Activated CD8-positive, alpha-beta memory T cell treated with anti-CD3 and anti-CD28 coated beads, Interleukin-2, amount 10 ng/mL, durations not matched to agents 7 days and 5 days (primary cell): ENCODE measurements at regions not wholly inside any gene's neighbourhood (a gene's known extent, or its start where the extent isn't known, plus 50 kb on each side); places are given as distances from the start of the nearest gene placed in this dataset.

Experiments
- ATAC-seq: fragments of 150-1000 bp; cut with Tn5 transposase; one replicate; pipeline ENCODE4 v1.10.0; 2021; ENCODE audit warnings: moderate library complexity
- CTCF ChIA-PET: fragments of 350-600 bp; sonication (Branson Sonifier 250); formaldehyde crosslinking; loops from one replicate; lab custom pipeline; 2021; ENCODE audit warnings: antibody characterized with exemption; lab: Charles Lee
- DNase-seq: peaks from one replicate; pipeline ENCODE4 v3.0.0-alpha.2; 2020
- H3K27ac Mint-ChIP-seq: one replicate; pipeline ENCODE4 v1.8.0; 2021; ENCODE audit warnings: mild to moderate bottlenecking, mixed read lengths
- H3K27me3 Mint-ChIP-seq: one replicate; pipeline ENCODE4 v1.8.0; 2021; ENCODE audit warnings: mixed read lengths
- H3K36me3 Mint-ChIP-seq: one replicate; pipeline ENCODE4 v1.8.0; 2021; ENCODE audit warnings: mild to moderate bottlenecking, mixed read lengths
- H3K4me1 Mint-ChIP-seq: one replicate; pipeline ENCODE4 v1.8.0; 2021; ENCODE audit warnings: mixed read lengths
- H3K4me3 Mint-ChIP-seq: one replicate; pipeline ENCODE4 v1.8.0; 2021; ENCODE audit warnings: mild to moderate bottlenecking, moderate library complexity, mixed read lengths
- H3K9me3 Mint-ChIP-seq: one replicate; pipeline ENCODE4 v1.8.0; 2022; ENCODE audit warnings: low read depth, mixed read lengths

- no peaks in the 10 kb centered on the region for H3K9me3 Mint-ChIP-seq
- no peaks in the 10 kb centered on the region for H3K36me3 Mint-ChIP-seq
- no peak overlapping the region for H3K27ac Mint-ChIP-seq
- DNase-seq (no peak), ATAC-seq (no peak)
- no peak overlapping the region for H3K4me3 Mint-ChIP-seq
- H3K4me1 Mint-ChIP-seq: no peaks in the 10 kb centered on the region
- peaks cover 10% of the 10 kb centered on the region for H3K27me3 Mint-ChIP-seq
- CTCF ChIA-PET: no interaction called here
Observed at GRCh38 chr21:15138490-15138889, 73.7 kb upstream of the NRIP1 start.

GRCh38 chr21:15139898-15140297, 75.1 kb upstream of the NRIP1 start:
- Mint-ChIP-seq H3K36me3 (no peaks in the 10 kb centered on the region), H3K27me3 (peaks cover 10% of the 10 kb centered on the region), H3K27ac (no peak overlapping the region), H3K4me3 (no peak overlapping the region), H3K9me3 (no peaks in the 10 kb centered on the region), H3K4me1 (no peaks in the 10 kb centered on the region)
- CTCF ChIA-PET: no interaction called here
- ATAC-seq: no peak
- no peak for DNase-seq

GRCh38 chr21:15140321-15141019, 75.7 kb upstream of the NRIP1 start:
- Mint-ChIP-seq H3K4me1 (no peaks in the 10 kb centered on the region), H3K36me3 (no peaks in the 10 kb centered on the region), H3K27ac (no peak overlapping the region), H3K9me3 (no peaks in the 10 kb centered on the region), H3K4me3 (no peak overlapping the region), H3K27me3 (peaks cover 10% of the 10 kb centered on the region)
- DNase-seq (no peak), ATAC-seq (no peak)
- CTCF ChIA-PET: no interaction called here

GRCh38 chr21:15141261-15141970, 76.6 kb upstream of the NRIP1 start:
- CTCF ChIA-PET: no interaction called here
- Mint-ChIP-seq H3K9me3 (no peaks in the 10 kb centered on the region), H3K4me1 (no peaks in the 10 kb centered on the region), H3K27ac (no peak overlapping the region), H3K36me3 (no peaks in the 10 kb centered on the region), H3K27me3 (peaks cover 10% of the 10 kb centered on the region), H3K4me3 (no peak overlapping the region)
- DNase-seq (no peak), ATAC-seq (no peak)

- H3K4me3 Mint-ChIP-seq: no peak overlapping the region
- CTCF ChIA-PET: no interaction called here
- no peaks in the 10 kb centered on the region for H3K4me1 Mint-ChIP-seq
- no peak overlapping the region for H3K27ac Mint-ChIP-seq
- ATAC-seq (no peak), DNase-seq (no peak)
- no peaks in the 10 kb centered on the region for H3K36me3 Mint-ChIP-seq
- H3K27me3 Mint-ChIP-seq: peaks cover 9% of the 10 kb centered on the region
- H3K9me3 Mint-ChIP-seq: no peaks in the 10 kb centered on the region
Observed at GRCh38 chr21:15144026-15144425, 79.2 kb upstream of the NRIP1 start.

GRCh38 chr21:15148437-15148836, 83.6 kb upstream of the NRIP1 start:
- Mint-ChIP-seq H3K36me3 (no peaks in the 10 kb centered on the region), H3K4me3 (no peak overlapping the region), H3K4me1 (peaks cover 3% of the 10 kb centered on the region), H3K27me3 (no peaks in the 10 kb centered on the region), H3K27ac (no peak overlapping the region), H3K9me3 (no peaks in the 10 kb centered on the region)
- CTCF ChIA-PET: no interaction called here
- ATAC-seq (no peak), DNase-seq (no peak)

- no peak for ATAC-seq
- Mint-ChIP-seq H3K27ac (no peak overlapping the region), H3K27me3 (no peaks in the 10 kb centered on the region)
Observed at GRCh38 chr21:15149600-15150224, 84.9 kb upstream of the NRIP1 start.

GRCh38 chr21:15151385-15152103, 86.7 kb upstream of the NRIP1 start:
- CTCF ChIA-PET: no interaction called here
- Mint-ChIP-seq H3K4me1 (peaks cover 3% of the 10 kb centered on the region), H3K27me3 (no peaks in the 10 kb centered on the region), H3K9me3 (no peaks in the 10 kb centered on the region), H3K4me3 (no peak overlapping the region), H3K27ac (no peak overlapping the region), H3K36me3 (no peaks in the 10 kb centered on the region)
- ATAC-seq (no peak), DNase-seq (no peak)

More at GRCh38 chr21:15149600-15150224, 84.9 kb upstream of the NRIP1 start:
- DNase-seq: no peak
- Mint-ChIP-seq H3K36me3 (no peaks in the 10 kb centered on the region), H3K4me1 (peaks cover 3% of the 10 kb centered on the region), H3K4me3 (no peak overlapping the region), H3K9me3 (no peaks in the 10 kb centered on the region)
- CTCF ChIA-PET: interaction anchor here (0.7 kb wide), 1 partner anchor 69 kb away, joined by 4 read pairs; no protein-coding TSS in a partner anchor

- Mint-ChIP-seq H3K9me3 (no peaks in the 10 kb centered on the region), H3K4me3 (no peak overlapping the region), H3K27me3 (no peaks in the 10 kb centered on the region), H3K36me3 (no peaks in the 10 kb centered on the region), H3K27ac (no peak overlapping the region), H3K4me1 (peaks cover 3% of the 10 kb centered on the region)
- CTCF ChIA-PET: no interaction called here
- DNase-seq (no peak), ATAC-seq (no peak)
Observed at GRCh38 chr21:15152591-15152990, 87.8 kb upstream of the NRIP1 start.

GRCh38 chr21:15159382-15160020, 94.7 kb upstream of the NRIP1 start:
- H3K9me3 Mint-ChIP-seq: no peaks in the 10 kb centered on the region
- no peak overlapping the region for H3K27ac Mint-ChIP-seq
- DNase-seq: no peak
- no peaks in the 10 kb centered on the region for H3K27me3 Mint-ChIP-seq
- no peak for ATAC-seq
- H3K4me1 Mint-ChIP-seq: no peaks in the 10 kb centered on the region
- H3K36me3 Mint-ChIP-seq: no peaks in the 10 kb centered on the region
- H3K4me3 Mint-ChIP-seq: no peak overlapping the region
- CTCF ChIA-PET: no interaction called here

- Mint-ChIP-seq H3K9me3 (no peaks in the 10 kb centered on the region), H3K4me1 (no peaks in the 10 kb centered on the region), H3K27me3 (no peaks in the 10 kb centered on the region), H3K27ac (no peak overlapping the region), H3K36me3 (no peaks in the 10 kb centered on the region), H3K4me3 (no peak overlapping the region)
- no peak for DNase-seq
- no peak for ATAC-seq
- CTCF ChIA-PET: no interaction called here
Observed at GRCh38 chr21:15160136-15160535, 95.3 kb upstream of the NRIP1 start.

- ATAC-seq (no peak), DNase-seq (no peak)
- no peak overlapping the region for H3K27ac Mint-ChIP-seq
- H3K4me3 Mint-ChIP-seq: no peak overlapping the region
- no peaks in the 10 kb centered on the region for H3K9me3 Mint-ChIP-seq
- no peaks in the 10 kb centered on the region for H3K4me1 Mint-ChIP-seq
- no peaks in the 10 kb centered on the region for H3K36me3 Mint-ChIP-seq
- H3K27me3 Mint-ChIP-seq: no peaks in the 10 kb centered on the region
- CTCF ChIA-PET: no interaction called here
Observed at GRCh38 chr21:15162921-15163320, 98.1 kb upstream of the NRIP1 start.

GRCh38 chr21:15164273-15164672, 99.5 kb upstream of the NRIP1 start:
- no peak overlapping the region for H3K4me3 Mint-ChIP-seq
- H3K27ac Mint-ChIP-seq: no peak overlapping the region
- CTCF ChIA-PET: no interaction called here
- no peaks in the 10 kb centered on the region for H3K4me1 Mint-ChIP-seq
- no peaks in the 10 kb centered on the region for H3K36me3 Mint-ChIP-seq
- no peaks in the 10 kb centered on the region for H3K9me3 Mint-ChIP-seq
- DNase-seq: no peak
- ATAC-seq: no peak
- H3K27me3 Mint-ChIP-seq: no peaks in the 10 kb centered on the region
